Hepatocyte (in vitro differentiated cells): ENCODE measurements at regions not wholly inside any gene's neighbourhood (a gene's known extent, or its start where the extent isn't known, plus 50 kb on each side); places are given as distances from the start of the nearest gene placed in this dataset.

ENCODE experiments used
- DNase-seq: peaks from one replicate; pipeline ENCODE4 v3.0.0-alpha.2; 2016; ENCODE audit warnings: low spot score
- H2AFZ ChIP-seq: fragments of 200-600 bp; sonication (generic); 2 replicates; pipeline ENCODE4 v1.6.0; 2016; ENCODE audit warnings: antibody characterized with exemption, mild to moderate bottlenecking
- H3K27ac ChIP-seq: fragments of 200-600 bp; sonication (generic); 2 replicates; pipeline ENCODE4 v1.5.1; 2016; ENCODE audit warnings: mild to moderate bottlenecking
- H3K27me3 ChIP-seq: fragments of 200-600 bp; sonication (generic); 2 replicates; pipeline ENCODE4 v1.6.1; 2016
- H3K36me3 ChIP-seq: fragments of 200-600 bp; sonication (generic); replicated peaks from 2 replicates; pipeline ENCODE4 v1.5.1; 2016; ENCODE audit warnings: low read depth; ENCODE audit not compliant: insufficient read depth
- H3K4me1 ChIP-seq: fragments of 200-600 bp; sonication (generic); 2 replicates; pipeline ENCODE4 v1.5.1; 2016; ENCODE audit warnings: mild to moderate bottlenecking, moderate library complexity; ENCODE audit not compliant: insufficient read depth
- H3K4me2 ChIP-seq: fragments of 200-600 bp; sonication (generic); 2 replicates; pipeline ENCODE4 v1.6.0; 2016
- H3K4me3 ChIP-seq: fragments of 200-600 bp; sonication (generic); 2 replicates; pipeline ENCODE4 v1.5.1; 2016; ENCODE audit warnings: mild to moderate bottlenecking
- H3K79me2 ChIP-seq: fragments of 200-600 bp; sonication (generic); 2 replicates; pipeline ENCODE4 v1.6.0; 2017; ENCODE audit warnings: mild to moderate bottlenecking
- H3K9me2 ChIP-seq: fragments of 200-600 bp; sonication (generic); replicated peaks from 2 replicates; pipeline ENCODE4 v1.6.0; 2017; ENCODE audit warnings: mild to moderate bottlenecking; ENCODE audit not compliant: insufficient read depth
- H3K9me3 ChIP-seq: fragments of 200-600 bp; sonication (generic); 2 replicates; pipeline ENCODE4 v1.5.1; 2016; ENCODE audit warnings: low read depth, mild to moderate bottlenecking
- H4K20me1 ChIP-seq: fragments of 200-600 bp; sonication (generic); 2 replicates; pipeline ENCODE4 v1.6.0; 2016; ENCODE audit warnings: mild to moderate bottlenecking; ENCODE audit not compliant: insufficient read depth, poor library complexity, severe bottlenecking
- CTCF ChIP-seq: fragments of 200-600 bp; sonication (generic); IDR thresholded peaks from 2 replicates; pipeline ENCODE4 v1.5.1; 2016; ENCODE audit warnings: antibody characterized with exemption, mild to moderate bottlenecking; ENCODE audit not compliant: poor library complexity
- EZH2 ChIP-seq: fragments of 200-600 bp; sonication (generic); IDR thresholded peaks from 2 replicates; pipeline ENCODE4 v1.6.1; 2016; ENCODE audit warnings: antibody characterized with exemption, mild to moderate bottlenecking, borderline replicate concordance
- EZH2phosphoT487 ChIP-seq: fragments of 200-600 bp; sonication (generic); IDR thresholded peaks from one replicate; pipeline ENCODE4 v1.6.1; 2018; ENCODE audit warnings: antibody characterized with exemption, mild to moderate bottlenecking, low read depth, moderate library complexity; ENCODE audit not compliant: unreplicated experiment, severe bottlenecking
- whole genome bisulfite sequencing: methylation state at CpG from one replicate; pipeline ENCODE4 v1.1.6; 2016; ENCODE audit warnings: low lambda C conversion rate; ENCODE audit errors: missing lambda C conversion rate; 5-methylcytosine and 5-hydroxymethylcytosine counted together

- Histone ChIP-seq H3K9me3 (no peaks in the 10 kb centered on the region), H3K36me3 (no peaks in the 10 kb centered on the region), H4K20me1 (no peaks in the 10 kb centered on the region), H3K27ac (no peak overlapping the region), H3K27me3 (no peaks in the 10 kb centered on the region), H2AFZ (no peak overlapping the region), H3K4me3 (no peak overlapping the region), H3K79me2 (no peaks in the 10 kb centered on the region), H3K4me1 (no peaks in the 10 kb centered on the region), H3K4me2 (no peak overlapping the region), H3K9me2 (no peaks in the 10 kb centered on the region)
- 0% methylated on average over 1 of the region's 1 CpG for WGBS
- no peak for TF ChIP-seq CTCF
- no peak for DNase-seq
Observed at GRCh38 chr6:104596091-104596490, 263.6 kb downstream of the HACE1 start.

- no peaks in the 10 kb centered on the region for H3K9me3 ChIP-seq
- TF ChIP-seq EZH2 (no peak), EZH2phosphoT487 (no peak)
- 84% methylated on average over 2 of the region's 2 CpGs for WGBS
- H3K27ac ChIP-seq, result no peak overlapping the region
- H3K27me3 ChIP-seq, result no peaks in the 10 kb centered on the region
- no peak overlapping the region for H3K4me3 ChIP-seq
- H3K4me2 ChIP-seq, result no peak overlapping the region
- H4K20me1 ChIP-seq, result no peaks in the 10 kb centered on the region
- no peak overlapping the region for H2AFZ ChIP-seq
- H3K9me2 ChIP-seq, result no peaks in the 10 kb centered on the region
- DNase-seq, result no peak
- H3K79me2 ChIP-seq, result no peaks in the 10 kb centered on the region
- no peaks in the 10 kb centered on the region for H3K4me1 ChIP-seq
- no peaks in the 10 kb centered on the region for H3K36me3 ChIP-seq
Observed at GRCh38 chr6:104595311-104595820, 264.4 kb downstream of the HACE1 start.

- Histone ChIP-seq H3K27ac (no peak overlapping the region), H3K9me3 (no peaks in the 10 kb centered on the region), H3K4me3 (no peak overlapping the region), H3K79me2 (no peaks in the 10 kb centered on the region), H3K4me1 (no peaks in the 10 kb centered on the region), H2AFZ (no peak overlapping the region), H3K4me2 (no peak overlapping the region), H3K9me2 (no peaks in the 10 kb centered on the region), H4K20me1 (no peaks in the 10 kb centered on the region), H3K27me3 (no peaks in the 10 kb centered on the region), H3K36me3 (no peaks in the 10 kb centered on the region)
- WGBS, result 67% methylated on average over 2 of the region's 2 CpGs
- no peak for DNase-seq
- TF ChIP-seq EZH2, result no peak
- TF ChIP-seq EZH2phosphoT487, result no peak
- no peak for TF ChIP-seq CTCF
Observed at GRCh38 chr6:104591573-104592334, 268.0 kb downstream of the HACE1 start.

GRCh38 chr6:104589940-104590339 is 269.8 kb downstream of the HACE1 start:
- no peaks in the 10 kb centered on the region for H3K36me3 ChIP-seq
- H2AFZ ChIP-seq, result no peak overlapping the region
- no peaks in the 10 kb centered on the region for H4K20me1 ChIP-seq
- no peak overlapping the region for H3K4me2 ChIP-seq
- H3K4me1 ChIP-seq, result no peaks in the 10 kb centered on the region
- H3K4me3 ChIP-seq, result no peak overlapping the region
- no peaks in the 10 kb centered on the region for H3K9me3 ChIP-seq
- H3K9me2 ChIP-seq, result no peaks in the 10 kb centered on the region
- TF ChIP-seq EZH2phosphoT487 (no peak), EZH2 (no peak), CTCF (no peak)
- no peaks in the 10 kb centered on the region for H3K27me3 ChIP-seq
- no peaks in the 10 kb centered on the region for H3K79me2 ChIP-seq
- H3K27ac ChIP-seq, result no peak overlapping the region
- DNase-seq, result no peak
